ENCODE measurements at regions not wholly inside any gene's neighbourhood (a gene's known extent, or its start where the extent isn't known, plus 50 kb on each side); places are given as distances from the start of the nearest gene placed in this dataset.

DNA sequence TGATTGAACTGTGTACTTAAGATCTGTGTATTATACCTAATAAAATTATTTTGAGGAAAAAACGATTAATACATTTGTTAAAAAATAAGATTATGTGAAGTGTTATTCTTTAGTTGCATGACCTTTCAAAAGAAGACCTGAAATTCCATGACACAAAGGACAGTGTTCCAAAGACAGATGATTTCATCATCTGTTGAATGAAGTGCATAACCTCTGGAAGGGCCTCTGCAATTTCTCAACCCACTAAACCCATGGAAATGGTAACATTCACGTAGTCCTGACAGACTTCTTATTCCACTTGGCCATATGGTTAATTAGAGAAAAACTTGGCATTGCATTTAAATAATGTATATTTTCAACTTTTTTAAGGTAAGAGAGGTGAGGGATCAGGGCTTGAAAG is 167.2 kb upstream of the CTNND2 start:
- no peaks in the 10 kb centered on the region for H3K79me2 ChIP-seq (ENCODE audit: insufficient read depth, low read length)
- no peak for ATAC-seq
- H3K27me3 ChIP-seq (ENCODE audit: insufficient read depth, low read length): no peaks in the 10 kb centered on the region
- no peaks in the 10 kb centered on the region for H3K36me3 ChIP-seq (ENCODE audit: control insufficient read depth in 1 of 2, insufficient read depth in 2 of 2, low read length in 2 of 2)
- no peak for DNase-seq (ENCODE audit: low read depth, low spot score)
- H3K9me3 ChIP-seq (ENCODE audit: control insufficient read depth in 1 of 2, insufficient read depth in 1 of 2, low read depth in 1 of 2, low read length in 2 of 2): peaks cover 7 to 26% of the 10 kb centered on the region in 2 experiments; a peak in 2 of 4 replicates
- no peak overlapping the region for H3K27ac ChIP-seq (ENCODE audit: low read depth, low read length)
- intact Hi-C loops (cut with micrococcal nuclease): no loop called here
- no TSS peak for BruUV-seq (replicated peaks)
- H4K20me1 ChIP-seq (ENCODE audit: insufficient read depth): no peaks in the 10 kb centered on the region
- RAD21 ChIA-PET (ENCODE audit: low non-redundant PET in 1 of 2, low total read pairs in 2 of 2, uncharacterized antibody in 2 of 2, unreplicated experiment in 2 of 2): no interaction called here
- no peak overlapping the region for H3K4me3 ChIP-seq (replicated peaks in 1 of 2; ENCODE audit: low read depth in 1 of 2, low read length in 2 of 2)
- TF ChIP-seq, protein P1, sequence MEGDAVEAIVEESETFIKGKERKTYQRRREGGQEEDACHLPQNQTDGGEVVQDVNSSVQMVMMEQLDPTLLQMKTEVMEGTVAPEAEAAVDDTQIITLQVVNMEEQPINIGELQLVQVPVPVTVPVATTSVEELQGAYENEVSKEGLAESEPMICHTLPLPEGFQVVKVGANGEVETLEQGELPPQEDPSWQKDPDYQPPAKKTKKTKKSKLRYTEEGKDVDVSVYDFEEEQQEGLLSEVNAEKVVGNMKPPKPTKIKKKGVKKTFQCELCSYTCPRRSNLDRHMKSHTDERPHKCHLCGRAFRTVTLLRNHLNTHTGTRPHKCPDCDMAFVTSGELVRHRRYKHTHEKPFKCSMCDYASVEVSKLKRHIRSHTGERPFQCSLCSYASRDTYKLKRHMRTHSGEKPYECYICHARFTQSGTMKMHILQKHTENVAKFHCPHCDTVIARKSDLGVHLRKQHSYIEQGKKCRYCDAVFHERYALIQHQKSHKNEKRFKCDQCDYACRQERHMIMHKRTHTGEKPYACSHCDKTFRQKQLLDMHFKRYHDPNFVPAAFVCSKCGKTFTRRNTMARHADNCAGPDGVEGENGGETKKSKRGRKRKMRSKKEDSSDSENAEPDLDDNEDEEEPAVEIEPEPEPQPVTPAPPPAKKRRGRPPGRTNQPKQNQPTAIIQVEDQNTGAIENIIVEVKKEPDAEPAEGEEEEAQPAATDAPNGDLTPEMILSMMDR (IDR thresholded peaks at IDR 0.05 in 2 of 3, conservative IDR thresholded peaks at IDR 0.05 in 1 of 3; ENCODE audit: borderline replicate concordance in 1 of 3, insufficient read depth in 1 of 3, low read depth in 2 of 3, low read length in 2 of 3): no peak
- no peak for TF ChIP-seq ZBTB33 (IDR thresholded peaks at IDR 0.05; ENCODE audit: extremely low read depth, insufficient replicate concordance, low read length)
- no peak for TF ChIP-seq EZH2 (IDR thresholded peaks at IDR 0.05)
- no peak for TF ChIP-seq ELF1 (IDR thresholded peaks at IDR 0.05; ENCODE audit: borderline replicate concordance, low read depth)
- CTCF ChIA-PET: no interaction called here
- H3K4me1 ChIP-seq (ENCODE audit: control insufficient read depth in 1 of 2, insufficient read depth in 2 of 2, low read length in 2 of 2): no peaks in the 10 kb centered on the region
- no peak overlapping the region for H3K9ac ChIP-seq (ENCODE audit: low read length)
- no peak overlapping the region for H3K4me2 ChIP-seq (ENCODE audit: low read length)
- no peak overlapping the region for H2AFZ ChIP-seq (ENCODE audit: low read depth, low read length, poor library complexity, severe bottlenecking)
- POLR2A ChIA-PET: no interaction called here
- H3K9me2 ChIP-seq (ENCODE audit: insufficient read depth): no peaks in the 10 kb centered on the region

All from HCT116 (cell line).